ENCODE measurements at regions not wholly inside any gene's neighbourhood (a gene's known extent, or its start where the extent isn't known, plus 50 kb on each side); places are given as distances from the start of the nearest gene placed in this dataset.

DNA sequence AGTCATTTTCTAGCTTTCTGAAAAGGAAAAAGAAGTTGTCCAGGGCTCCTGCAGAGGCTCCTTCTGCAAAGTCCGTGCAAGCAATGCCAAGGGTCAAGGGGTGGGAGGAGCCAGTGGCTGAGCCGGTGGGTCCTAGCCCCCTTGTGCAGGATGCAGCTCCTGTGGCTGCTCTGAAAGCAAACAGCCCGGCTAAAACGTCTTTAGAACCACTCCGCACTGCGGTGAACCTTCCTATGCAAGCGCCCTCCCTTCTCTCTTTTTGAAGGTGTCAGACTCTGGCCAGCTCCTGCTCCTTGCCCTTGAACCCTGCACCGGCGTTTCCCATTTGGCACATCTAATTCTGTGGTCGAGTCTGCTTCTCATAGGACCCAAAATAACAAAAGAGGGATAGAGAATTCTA lies 183.1 kb downstream of the UACA start:
- no peak for ATAC-seq
- Mint-ChIP-seq H3K27me3 (peaks cover 0 to 37% (median 0%) of the 10 kb centered on the region in 5 donors), H3K4me3 (no peak overlapping the region), H3K36me3 (no peaks in the 10 kb centered on the region), H3K4me1 (peaks cover 3 to 20% (median 16%) of the 10 kb centered on the region in 7 donors), H3K27ac (no peak overlapping the region), H3K9me3 (peaks cover 0 to 5% (median 0%) of the 10 kb centered on the region in 11 donors)
- Histone ChIP-seq H3K36me3 (ENCODE audit: control insufficient read depth in 2 of 3, insufficient read depth in 3 of 3, low read length in 3 of 3) (no peaks in the 10 kb centered on the region), H3K9me3 (ENCODE audit: control insufficient read depth in 2 of 3, low read length in 3 of 3) (no peaks in the 10 kb centered on the region), H3K27ac (ENCODE audit: low read depth, low read length) (no peak overlapping the region), H3K4me3 (ENCODE audit: low read length) (no peak overlapping the region), H3K27me3 (ENCODE audit: control insufficient read depth in 2 of 2, insufficient read depth in 2 of 2, low read length in 2 of 2) (no peaks in the 10 kb centered on the region), H3K4me1 (ENCODE audit: control insufficient read depth in 2 of 2, insufficient read depth in 2 of 2, low read length in 2 of 2) (peaks cover 0 to 4% of the 10 kb centered on the region in 2 donors)
- POLR2A ChIA-PET = no interaction called here
- CTCF ChIA-PET = no interaction called here
- no peak for DNase-seq
- intact Hi-C loops (cut with micrococcal nuclease) = no loop called here

DNA sequence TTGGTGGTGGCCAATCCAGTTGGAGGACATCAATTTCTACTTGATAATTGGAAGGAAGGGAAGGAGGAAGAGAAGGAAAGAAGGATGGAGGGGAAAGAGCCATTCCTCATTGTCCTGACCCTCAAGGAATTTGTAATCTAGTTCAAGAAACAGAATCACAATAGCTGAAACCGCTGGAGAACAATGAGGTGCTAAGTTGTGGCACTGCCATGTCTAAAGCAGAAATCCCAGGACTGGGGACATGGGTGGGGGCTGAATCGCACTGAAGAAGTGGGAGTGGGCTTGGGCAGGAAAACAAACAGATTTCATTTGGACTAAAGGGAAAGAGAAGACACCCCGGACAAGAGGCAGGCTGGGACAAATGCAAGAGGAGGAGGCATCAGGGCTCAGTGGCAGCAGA lies 183.6 kb downstream of the UACA start:
- H3K9me3 Mint-ChIP-seq = peaks cover 0 to 10% (median 3%) of the 10 kb centered on the region in 11 donors
- H3K4me1 Mint-ChIP-seq = peaks cover 3 to 20% (median 16%) of the 10 kb centered on the region in 7 donors
- DNase-seq (no peak), ATAC-seq (no peak)
- no peak overlapping the region for H3K4me3 Mint-ChIP-seq
- no peak overlapping the region for H3K27ac ChIP-seq (ENCODE audit: low read depth, low read length)
- peaks cover 0 to 4% (median 0%) of the 10 kb centered on the region in 5 donors for H3K36me3 Mint-ChIP-seq
- CTCF ChIA-PET = interaction anchor here (0.8 kb wide), 1 partner anchor 92 kb away, joined by 3 read pairs; no protein-coding TSS in a partner anchor
- no peaks in the 10 kb centered on the region for H3K27me3 ChIP-seq (ENCODE audit: control insufficient read depth in 2 of 2, insufficient read depth in 2 of 2, low read length in 2 of 2)
- no peaks in the 10 kb centered on the region for H3K9me3 ChIP-seq (ENCODE audit: control insufficient read depth in 2 of 3, low read length in 3 of 3)
- peaks cover 0 to 4% of the 10 kb centered on the region in 2 donors for H3K4me1 ChIP-seq (ENCODE audit: control insufficient read depth in 2 of 2, insufficient read depth in 2 of 2, low read length in 2 of 2)
- no peak overlapping the region for H3K4me3 ChIP-seq (ENCODE audit: low read length)
- POLR2A ChIA-PET = no interaction called here
- H3K27me3 Mint-ChIP-seq = peaks cover 0 to 39% (median 0%) of the 10 kb centered on the region in 5 donors
- no peaks in the 10 kb centered on the region for H3K36me3 ChIP-seq (ENCODE audit: control insufficient read depth in 2 of 3, insufficient read depth in 3 of 3, low read length in 3 of 3)
- H3K27ac Mint-ChIP-seq = peak overlapping the region in 1 of 9 donors; percentile 26
- intact Hi-C loops (cut with micrococcal nuclease) = no loop called here

DNA sequence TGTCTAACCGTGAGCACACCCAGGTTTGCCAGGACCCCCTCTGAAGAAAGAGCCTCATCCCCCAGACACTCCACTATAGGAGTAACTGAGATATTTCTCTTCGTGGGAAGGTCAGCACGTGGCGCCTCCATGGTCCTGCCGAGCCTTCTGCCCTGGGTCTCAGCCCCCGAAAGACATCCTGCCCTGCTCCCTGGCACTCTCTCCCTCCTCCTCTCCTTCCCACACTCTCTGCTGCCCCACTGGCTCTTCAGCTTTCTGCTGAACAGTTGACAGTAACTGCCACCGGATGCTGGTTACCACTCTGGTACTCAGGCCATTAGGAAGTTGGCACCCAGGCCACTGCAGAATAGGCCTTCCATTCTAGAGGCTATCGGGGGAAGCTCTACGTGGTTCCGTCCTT lies 185.2 kb downstream of the UACA start:
- intact Hi-C loops (cut with micrococcal nuclease) = no loop called here
- Mint-ChIP-seq H3K4me1 (peaks cover 3 to 16% (median 10%) of the 10 kb centered on the region in 7 donors), H3K4me3 (no peak overlapping the region), H3K36me3 (peaks cover 4 to 6% (median 5%) of the 10 kb centered on the region in 5 donors), H3K27me3 (peaks cover 0 to 32% (median 0%) of the 10 kb centered on the region in 5 donors), H3K9me3 (peaks cover 0 to 18% (median 4%) of the 10 kb centered on the region in 11 donors), H3K27ac (no peak overlapping the region)
- Histone ChIP-seq H3K27ac (ENCODE audit: low read depth, low read length) (no peak overlapping the region), H3K36me3 (ENCODE audit: control insufficient read depth in 2 of 3, insufficient read depth in 3 of 3, low read length in 3 of 3) (no peaks in the 10 kb centered on the region), H3K9me3 (ENCODE audit: control insufficient read depth in 2 of 3, low read length in 3 of 3) (no peaks in the 10 kb centered on the region), H3K4me3 (ENCODE audit: low read length) (no peak overlapping the region), H3K4me1 (ENCODE audit: control insufficient read depth in 2 of 2, insufficient read depth in 2 of 2, low read length in 2 of 2) (peaks cover 0 to 4% of the 10 kb centered on the region in 2 donors), H3K27me3 (ENCODE audit: control insufficient read depth in 2 of 2, insufficient read depth in 2 of 2, low read length in 2 of 2) (no peaks in the 10 kb centered on the region)
- ATAC-seq = no peak
- DNase-seq = no peak
- CTCF ChIA-PET = no interaction called here
- POLR2A ChIA-PET = interaction anchor here (1.0 kb wide), 1 partner anchor 9 kb away, joined by 4 read pairs; no protein-coding TSS in a partner anchor

DNA sequence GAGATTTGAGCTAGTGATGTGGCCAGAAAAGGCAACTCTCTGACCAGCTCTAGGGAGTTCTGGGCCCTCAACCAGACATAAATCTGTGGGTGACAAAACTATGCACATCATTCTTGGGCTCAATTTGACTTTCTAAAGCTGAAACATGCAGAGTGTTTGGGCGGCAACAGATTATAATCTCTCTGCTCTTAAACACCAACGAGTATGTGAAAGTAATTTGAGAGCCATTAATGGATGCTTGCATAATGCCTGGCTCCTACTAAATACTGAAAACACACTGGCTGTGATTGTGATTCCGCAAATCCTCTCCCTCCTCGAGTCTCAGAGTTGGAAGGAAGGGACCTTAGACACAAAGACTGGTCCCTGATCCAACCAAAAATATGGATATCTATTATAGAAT lies 186.7 kb downstream of the UACA start:
- no peak for ATAC-seq
- H3K27me3 Mint-ChIP-seq = peaks cover 0 to 34% (median 0%) of the 10 kb centered on the region in 5 donors
- no peak overlapping the region for H3K27ac Mint-ChIP-seq
- peaks cover 3 to 16% (median 10%) of the 10 kb centered on the region in 7 donors for H3K4me1 Mint-ChIP-seq
- intact Hi-C loops (cut with micrococcal nuclease) = no loop called here
- H3K4me3 ChIP-seq (ENCODE audit: low read length) = no peak overlapping the region
- H3K4me1 ChIP-seq (ENCODE audit: control insufficient read depth in 2 of 2, insufficient read depth in 2 of 2, low read length in 2 of 2) = peaks cover 0 to 4% of the 10 kb centered on the region in 2 donors
- H3K4me3 Mint-ChIP-seq = no peak overlapping the region
- no peaks in the 10 kb centered on the region for H3K36me3 ChIP-seq (ENCODE audit: control insufficient read depth in 2 of 3, insufficient read depth in 3 of 3, low read length in 3 of 3)
- H3K27ac ChIP-seq (ENCODE audit: low read depth, low read length) = no peak overlapping the region
- no peaks in the 10 kb centered on the region for H3K27me3 ChIP-seq (ENCODE audit: control insufficient read depth in 2 of 2, insufficient read depth in 2 of 2, low read length in 2 of 2)
- peaks cover 0 to 18% (median 4%) of the 10 kb centered on the region in 11 donors for H3K9me3 Mint-ChIP-seq
- peaks cover 4 to 6% (median 5%) of the 10 kb centered on the region in 5 donors for H3K36me3 Mint-ChIP-seq
- DNase-seq = no peak
- no peaks in the 10 kb centered on the region for H3K9me3 ChIP-seq (ENCODE audit: control insufficient read depth in 2 of 3, low read length in 3 of 3)
- CTCF ChIA-PET = interaction anchor here (1.5 kb wide), 1 partner anchor 64 kb away, joined by 3 read pairs; no protein-coding TSS in a partner anchor
- POLR2A ChIA-PET = interaction anchor here (0.6 to 1.1 kb wide), 2 partner anchors 54 to 63 kb away, joined by 3 read pairs; no protein-coding TSS in a partner anchor

DNA sequence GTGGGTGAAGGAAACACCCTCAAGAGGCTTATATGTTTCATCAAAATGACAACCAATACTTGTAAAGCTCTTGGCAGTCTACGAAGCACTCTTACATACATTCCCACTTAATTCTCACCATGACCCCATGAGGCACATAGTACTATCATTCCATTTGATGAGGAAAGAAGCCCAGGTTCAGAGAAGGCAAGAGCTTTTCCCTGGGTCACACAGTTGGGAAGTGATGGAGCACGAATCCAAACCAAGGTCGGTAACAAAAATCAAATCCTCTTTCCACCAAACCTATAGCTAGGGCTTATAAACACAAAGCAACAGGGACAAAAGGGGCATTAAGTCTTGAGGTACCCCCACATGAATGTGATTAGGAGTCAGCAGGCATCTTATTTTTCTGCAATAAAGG lies 187.1 kb downstream of the UACA start:
- H3K4me3 ChIP-seq (ENCODE audit: low read length) = no peak overlapping the region
- Mint-ChIP-seq H3K9me3 (peaks cover 0 to 18% (median 4%) of the 10 kb centered on the region in 11 donors), H3K4me1 (peaks cover 3 to 16% (median 10%) of the 10 kb centered on the region in 7 donors), H3K4me3 (no peak overlapping the region), H3K27ac (no peak overlapping the region), H3K27me3 (peaks cover 0 to 34% (median 0%) of the 10 kb centered on the region in 5 donors), H3K36me3 (peaks cover 4 to 6% (median 5%) of the 10 kb centered on the region in 5 donors)
- ChIA-PET POLR2A (interaction anchor here (0.6 to 1.1 kb wide), 3 partner anchors 14 to 64 kb away, joined by 3 read pairs; no protein-coding TSS in a partner anchor), CTCF (interaction anchor here (1.5 kb wide), 1 partner anchor 64 kb away, joined by 3 read pairs; no protein-coding TSS in a partner anchor)
- H3K27me3 ChIP-seq (ENCODE audit: control insufficient read depth in 2 of 2, insufficient read depth in 2 of 2, low read length in 2 of 2) = no peaks in the 10 kb centered on the region
- H3K9me3 ChIP-seq (ENCODE audit: control insufficient read depth in 2 of 3, low read length in 3 of 3) = no peaks in the 10 kb centered on the region
- intact Hi-C loops (cut with micrococcal nuclease) = no loop called here
- ATAC-seq = no peak
- no peak overlapping the region for H3K27ac ChIP-seq (ENCODE audit: low read depth, low read length)
- H3K4me1 ChIP-seq (ENCODE audit: control insufficient read depth in 2 of 2, insufficient read depth in 2 of 2, low read length in 2 of 2) = peaks cover 0 to 4% of the 10 kb centered on the region in 2 donors
- no peak for DNase-seq
- H3K36me3 ChIP-seq (ENCODE audit: control insufficient read depth in 2 of 3, insufficient read depth in 3 of 3, low read length in 3 of 3) = no peaks in the 10 kb centered on the region

DNA sequence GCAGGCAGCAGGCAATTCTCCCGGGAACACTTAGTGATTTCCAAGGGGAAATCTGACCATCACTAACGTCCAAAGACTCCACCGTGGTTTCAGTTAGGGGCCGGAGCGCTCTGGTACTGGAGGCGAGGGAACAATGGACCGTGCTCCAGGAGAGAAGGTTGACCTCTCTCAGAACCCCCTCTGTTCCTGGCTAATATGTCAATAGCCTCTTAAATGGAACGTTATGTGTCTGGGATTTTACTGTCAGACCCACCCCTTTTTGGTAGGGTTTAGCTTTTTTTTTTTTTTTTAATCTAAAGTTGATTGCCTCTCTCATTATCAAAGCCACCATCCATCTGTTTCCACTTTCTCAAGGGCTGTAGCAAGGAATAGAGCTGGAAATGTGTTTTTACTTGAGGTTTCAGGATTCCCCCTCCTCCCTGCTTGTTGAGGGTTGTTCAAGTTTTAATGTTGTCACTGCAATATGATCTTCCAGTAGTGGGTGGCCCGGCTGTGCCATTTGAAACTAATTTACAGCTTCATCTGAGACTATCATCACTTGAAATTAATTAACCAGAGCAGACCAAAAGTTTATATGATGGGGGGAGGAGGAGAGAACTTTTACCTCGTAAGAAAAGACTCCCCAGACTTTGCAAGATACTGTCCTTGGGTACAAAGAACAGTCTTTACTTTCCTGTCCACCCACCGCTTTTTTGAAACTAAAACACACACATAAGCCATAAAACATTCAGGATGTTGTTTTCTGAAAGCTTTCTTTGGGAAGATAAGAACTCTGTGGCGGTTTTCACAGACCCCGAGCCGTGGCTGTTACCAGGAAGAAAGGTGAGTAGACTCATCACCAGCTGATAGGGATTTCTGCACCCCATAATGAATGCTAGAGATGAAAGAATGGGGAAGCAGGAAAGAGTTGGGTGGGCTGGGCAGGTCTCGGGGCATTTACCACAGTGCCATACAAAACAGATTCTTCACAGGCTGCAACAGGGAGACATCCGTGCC lies 187.8 kb downstream of the UACA start:
- Mint-ChIP-seq H3K4me1 (peaks cover 3 to 16% (median 10%) of the 10 kb centered on the region in 7 donors), H3K9me3 (peaks cover 0 to 18% (median 4%) of the 10 kb centered on the region in 11 donors), H3K36me3 (peaks cover 4 to 6% (median 5%) of the 10 kb centered on the region in 5 donors), H3K27ac (no peak overlapping the region), H3K4me3 (no peak overlapping the region), H3K27me3 (peaks cover 0 to 34% (median 0%) of the 10 kb centered on the region in 5 donors)
- Histone ChIP-seq H3K4me3 (ENCODE audit: low read length) (no peak overlapping the region), H3K9me3 (ENCODE audit: control insufficient read depth in 2 of 3, low read length in 3 of 3) (no peaks in the 10 kb centered on the region), H3K27ac (ENCODE audit: low read depth, low read length) (no peak overlapping the region), H3K27me3 (ENCODE audit: control insufficient read depth in 2 of 2, insufficient read depth in 2 of 2, low read length in 2 of 2) (no peaks in the 10 kb centered on the region), H3K4me1 (ENCODE audit: control insufficient read depth in 2 of 2, insufficient read depth in 2 of 2, low read length in 2 of 2) (peaks cover 0 to 4% of the 10 kb centered on the region in 2 donors), H3K36me3 (ENCODE audit: control insufficient read depth in 2 of 3, insufficient read depth in 3 of 3, low read length in 3 of 3) (no peaks in the 10 kb centered on the region)
- ChIA-PET CTCF (interaction anchor here (1.5 kb wide), 1 partner anchor 63 kb away, joined by 3 read pairs; no protein-coding TSS in a partner anchor), POLR2A (interaction anchor here (0.9 to 1.1 kb wide), 2 partner anchors 13 to 53 kb away, joined by 3 read pairs; no protein-coding TSS in a partner anchor)
- ATAC-seq (no peak), DNase-seq (no peak)
- intact Hi-C loops (cut with micrococcal nuclease) = no loop called here
